Endothelial cell of umbilical vein (primary cell): ENCODE measurements at regions not wholly inside any gene's neighbourhood (a gene's known extent, or its start where the extent isn't known, plus 50 kb on each side); places are given as distances from the start of the nearest gene placed in this dataset.

ENCODE experiments used
- BruUV-seq: library from RNA; stranded (reverse); fragments of 400-500 nt; replicated peaks from 2 replicates; lab custom pipeline; 2021; lab: Mats Ljungman, UMichigan
- CTCF ChIA-PET: fragments of 300-600, 350-600 bp; sonication (Branson Sonifier 250); formaldehyde crosslinking; loops from one replicate; lab custom pipeline; 2021; ENCODE audit warnings: antibody characterized with exemption, inconsistent platforms; lab: Charles Lee
- POLR2A ChIA-PET: fragments of 300-600, 350-600 bp; sonication (Branson Sonifier 250); formaldehyde crosslinking; loops from one replicate; lab custom pipeline; 2021; ENCODE audit warnings: antibody characterized with exemption, inconsistent platforms; lab: Charles Lee
- DNase-seq: peaks from one replicate; pipeline ENCODE4 v3.0.0-alpha.2; 2011; ENCODE audit warnings: low read depth, low spot score
- FAIRE-seq: peaks from 2 replicates; lab custom pipeline; 2011; peaks lifted over from hg19 to GRCh38; lab: Jason Lieb, UNC
- H2AFZ ChIP-seq: 2 replicates; pipeline ENCODE4 v1.6.0; 2012; ENCODE audit warnings: low read depth, low read length, control low read depth, inconsistent platforms
- H3K27ac ChIP-seq: 2 replicates; pipeline ENCODE4 v1.5.1; 2011; ENCODE audit warnings: low read depth, mild to moderate bottlenecking, control low read depth, low read length, moderate library complexity; ENCODE audit not compliant: insufficient read depth
- H3K27me3 ChIP-seq, 2 experiments: 2 replicates each; pipeline versions ENCODE4 v1.6.0 to v1.6.1; 2011; ENCODE audit warnings: low read length in 2 of 2, mixed read lengths in 1 of 2; ENCODE audit not compliant: control insufficient read depth in 2 of 2, insufficient read depth in 2 of 2
- H3K36me3 ChIP-seq, 2 experiments: 2 replicates in 1 of 2; 3 replicates in 1 of 2; pipeline ENCODE4 v1.5.1; 2011; ENCODE audit warnings: low read length in 2 of 2, mild to moderate bottlenecking in 1 of 2, moderate library complexity in 1 of 2; ENCODE audit not compliant: control insufficient read depth in 2 of 2, insufficient read depth in 2 of 2; ENCODE audit errors: extremely low read depth in 1 of 2
- H3K4me1 ChIP-seq: 3 replicates; pipeline ENCODE4 v1.5.1; 2011; ENCODE audit warnings: mild to moderate bottlenecking, low read length; ENCODE audit not compliant: control insufficient read depth, insufficient read depth; ENCODE audit errors: extremely low read depth
- H3K4me2 ChIP-seq: 2 replicates; pipeline ENCODE4 v1.6.1; 2011; ENCODE audit warnings: low read length, control low read depth, mixed read lengths; ENCODE audit not compliant: insufficient read depth
- H3K4me3 ChIP-seq, 3 experiments: fragments of 200-600 bp in 1 of 3; sonication (generic), shearing (Covaris generic) in 1 of 3; replicated peaks in 1 of 3; 2 replicates each; pipeline ENCODE4 v1.5.1; 2011 to 2016; ENCODE audit warnings: control low read depth in 3 of 3, low read length in 3 of 3, mild to moderate bottlenecking in 2 of 3, inconsistent platforms in 1 of 3, low read depth in 1 of 3, moderate library complexity in 1 of 3; ENCODE audit not compliant: insufficient read depth in 1 of 3
- H3K79me2 ChIP-seq: 2 replicates; pipeline ENCODE4 v1.6.0; 2012; ENCODE audit warnings: low read length, inconsistent platforms; ENCODE audit not compliant: control insufficient read depth, insufficient read depth
- H3K9ac ChIP-seq: replicated peaks from 2 replicates; pipeline ENCODE3; 2011; ENCODE audit warnings: low read length, control low read depth; ENCODE audit not compliant: insufficient read depth; ENCODE audit errors: extremely low read depth
- H3K9me1 ChIP-seq: replicated peaks from 3 replicates; pipeline ENCODE4 v1.6.0; 2011; ENCODE audit warnings: mild to moderate bottlenecking, low read length; ENCODE audit not compliant: control insufficient read depth, insufficient read depth; ENCODE audit errors: extremely low read depth
- H3K9me3 ChIP-seq: replicated peaks from 2 replicates; pipeline ENCODE4 v1.5.1; 2012; ENCODE audit warnings: low read length, inconsistent platforms; ENCODE audit not compliant: control insufficient read depth, insufficient read depth
- H4K20me1 ChIP-seq: replicated peaks from 2 replicates; pipeline ENCODE3; 2011; ENCODE audit warnings: mild to moderate bottlenecking, low read length; ENCODE audit not compliant: control insufficient read depth, insufficient read depth; ENCODE audit errors: extremely low read depth
- CTCF ChIP-seq, 2 donors: IDR thresholded peaks; 1 replicate in 1 of 2; 2 replicates in 1 of 2; pipeline ENCODE4 v1.5.1; 2011; ENCODE audit warnings: low read length in 2 of 2, mild to moderate bottlenecking in 2 of 2, moderate library complexity in 2 of 2, control low read depth in 1 of 2, inconsistent platforms in 1 of 2, low read depth in 1 of 2; ENCODE audit not compliant: insufficient read depth in 1 of 2; ENCODE audit errors: extremely low read depth in 1 of 2
- EZH2 ChIP-seq: IDR thresholded peaks from 2 replicates; pipeline ENCODE4 v1.6.1; 2012; ENCODE audit warnings: borderline replicate concordance, low read depth, mild to moderate bottlenecking, moderate library complexity, low read length, inconsistent platforms; ENCODE audit not compliant: severe bottlenecking
- FOS ChIP-seq: IDR thresholded peaks from 2 replicates; pipeline ENCODE4 v1.6.1; 2011; ENCODE audit warnings: mild to moderate bottlenecking, low read length, moderate library complexity, borderline replicate concordance; ENCODE audit not compliant: insufficient read depth
- GATA2 ChIP-seq: IDR thresholded peaks from 2 replicates; pipeline ENCODE4 v1.7.0; 2011; ENCODE audit warnings: low read depth, mild to moderate bottlenecking, moderate library complexity, mixed read lengths, low read length; ENCODE audit not compliant: insufficient read length, insufficient read depth
- JUN ChIP-seq: IDR thresholded peaks from 2 replicates; pipeline ENCODE4 v1.6.1; 2011; ENCODE audit warnings: borderline replicate concordance, low read depth; ENCODE audit not compliant: insufficient read length, insufficient read depth
- MAX ChIP-seq: IDR thresholded peaks from 2 replicates; pipeline ENCODE4 v1.6.1; 2011; ENCODE audit not compliant: insufficient read depth, insufficient read length
- MYC ChIP-seq: IDR thresholded peaks from one replicate; pipeline ENCODE4 v1.6.1; 2011; ENCODE audit warnings: mild to moderate bottlenecking, low read depth, low read length
- POLR2A ChIP-seq: IDR thresholded peaks from 2 replicates; pipeline ENCODE4 v1.6.1; 2012; ENCODE audit warnings: low read depth, mild to moderate bottlenecking, control low read depth, low read length
- POLR2AphosphoS5 ChIP-seq: IDR thresholded peaks from 2 replicates; pipeline ENCODE4 v1.6.1; 2012; ENCODE audit warnings: low read depth, mild to moderate bottlenecking, control low read depth, low read length, moderate library complexity; ENCODE audit not compliant: insufficient read depth
- dilution Hi-C: fragments of 300-500 bp; cut with MboI; formaldehyde crosslinking; loops from one replicate; pipeline ENCODE4 v1.15.0; 2019; ENCODE audit warnings: low sequenced_read_pairs; ENCODE audit not compliant: extremely low pct_ligation_motif_present
- intact Hi-C: fragments of 100-400 bp; cut with micrococcal nuclease; formaldehyde crosslinking; loops from one replicate; pipeline ENCODE4 v1.10.0; 2022

GRCh38 chr1:24999906-25000305 lies 69.8 kb upstream of the RUNX3 start:
- no peak overlapping the region for H3K4me3 ChIP-seq
- BruUV-seq = no TSS peak
- no peak overlapping the region for H3K9ac ChIP-seq
- peaks cover 1 to 2% of the 10 kb centered on the region in 2 experiments for H3K27me3 ChIP-seq
- DNase-seq (no peak), FAIRE-seq (no peak)
- H3K9me1 ChIP-seq = no peaks in the 10 kb centered on the region
- no peaks in the 10 kb centered on the region for H4K20me1 ChIP-seq
- dilution Hi-C loops (no loop called here), intact Hi-C loops (no loop called here)
- H3K36me3 ChIP-seq = no peaks in the 10 kb centered on the region
- H3K4me2 ChIP-seq = no peak overlapping the region
- CTCF ChIA-PET = no interaction called here
- no peaks in the 10 kb centered on the region for H3K4me1 ChIP-seq
- no peak overlapping the region for H3K27ac ChIP-seq
- POLR2A ChIA-PET = no interaction called here
- no peak for TF ChIP-seq FOS
- no peak for TF ChIP-seq GATA2
- TF ChIP-seq JUN = no peak
- no peak overlapping the region for H2AFZ ChIP-seq
- H3K9me3 ChIP-seq = no peaks in the 10 kb centered on the region
- H3K79me2 ChIP-seq = no peaks in the 10 kb centered on the region

- Histone ChIP-seq H3K27me3 (no peaks in the 10 kb centered on the region), H3K4me1 (no peaks in the 10 kb centered on the region), H4K20me1 (no peaks in the 10 kb centered on the region), H3K36me3 (no peaks in the 10 kb centered on the region), H3K9me3 (no peaks in the 10 kb centered on the region), H3K79me2 (no peaks in the 10 kb centered on the region), H3K27ac (no peak overlapping the region), H3K4me2 (no peak overlapping the region), H2AFZ (no peak overlapping the region), H3K9ac (no peak overlapping the region), H3K4me3 (no peak overlapping the region), H3K9me1 (no peaks in the 10 kb centered on the region)
- TF ChIP-seq FOS (no peak), JUN (no peak), GATA2 (no peak), POLR2A (no peak), EZH2 (no peak), MAX (no peak), POLR2AphosphoS5 (no peak), MYC (no peak), CTCF (IDR thresholded peaks at IDR 0.05; ENCODE audit: extremely low read depth in 1 of 2, insufficient read depth in 1 of 2, low read depth in 1 of 2, low read length in 2 of 2) (no peak)
- ChIA-PET CTCF (no interaction called here), POLR2A (no interaction called here)
- dilution Hi-C loops = no loop called here
- no TSS peak for BruUV-seq
- intact Hi-C loops = no loop called here
- DNase-seq = no peak
- no peak for FAIRE-seq
These were observed 69.3 kb upstream of the RUNX3 start for GRCh38 chr1:24999426-24999825.
